ENCODE measurements at regions not wholly inside any gene's neighbourhood (a gene's known extent, or its start where the extent isn't known, plus 50 kb on each side); places are given as distances from the start of the nearest gene placed in this dataset.

- Mint-ChIP-seq H3K27ac (no peak overlapping the region), H3K4me1 (no peaks in the 10 kb centered on the region), H3K4me3 (no peak overlapping the region), H3K27me3 (no peaks in the 10 kb centered on the region), H3K9me3 (ENCODE audit: insufficient read depth) (no peaks in the 10 kb centered on the region)
- H4K20me1 ChIP-seq (ENCODE audit: control insufficient read depth, insufficient read depth, low read length, poor library complexity, severe bottlenecking): no peaks in the 10 kb centered on the region
- H3K9me3 ChIP-seq (ENCODE audit: control extremely low read depth in 1 of 3, control insufficient read depth in 2 of 3, insufficient read depth in 1 of 3, low read length in 2 of 3): no peaks in the 10 kb centered on the region
- DNase-seq (no peak), ATAC-seq (ENCODE audit: low read depth) (no peak)
- H3K4me2 ChIP-seq (replicated peaks; ENCODE audit: low read depth, low read length, poor library complexity, severe bottlenecking): no peak overlapping the region
- H3K4me1 ChIP-seq (ENCODE audit: control insufficient read depth in 2 of 2, insufficient read depth in 2 of 2, low read length in 2 of 2): no peaks in the 10 kb centered on the region
- TF ChIP-seq CTCF (IDR thresholded peaks at IDR 0.05) (no peak), EZH2 (IDR thresholded peaks at IDR 0.05; ENCODE audit: borderline replicate concordance, insufficient read depth, low read depth, low read length, poor library complexity, severe bottlenecking) (no peak)
- no peaks in the 10 kb centered on the region for H3K79me2 ChIP-seq (ENCODE audit: control insufficient read depth, insufficient read depth, low read length)
- ChIA-PET CTCF (no interaction called here), POLR2A (no interaction called here)
- intact Hi-C loops (cut with micrococcal nuclease): no loop called here
- H3K27ac ChIP-seq (ENCODE audit: low read length in 2 of 2): no peak overlapping the region
- no peaks in the 10 kb centered on the region for H3K27me3 ChIP-seq (replicated peaks in 1 of 4; ENCODE audit: control extremely low read depth in 1 of 4, control insufficient read depth in 3 of 4, insufficient read depth in 4 of 4, low read length in 3 of 4)
- no peak overlapping the region for H3K4me3 ChIP-seq (ENCODE audit: control extremely low read depth in 1 of 5, extremely low read depth in 1 of 5, insufficient read depth in 1 of 5, low read depth in 2 of 5, low read length in 4 of 5)
- WGBS (ENCODE audit: insufficient coverage): no CpG with 5 or more reads among the region's 1 CpG
- no peaks in the 10 kb centered on the region for H3K36me3 ChIP-seq (replicated peaks in 1 of 2; ENCODE audit: control extremely low read depth in 1 of 2, control insufficient read depth in 1 of 2, extremely low read depth in 1 of 2, insufficient read depth in 2 of 2, low read length in 1 of 2)
- no peak overlapping the region for H2AFZ ChIP-seq (ENCODE audit: insufficient read depth, low read depth, low read length, poor library complexity, severe bottlenecking)
- no peak overlapping the region for H3K9ac ChIP-seq (ENCODE audit: low read length)
Observed at GRCh38 chr2:156017341-156017885, 315.1 kb downstream of the NR4A2 start.

- 88% methylated on average over 1 of the region's 2 CpGs for WGBS (ENCODE audit: insufficient coverage)
- TF ChIP-seq CTCF (IDR thresholded peaks at IDR 0.05) (no peak), EZH2 (IDR thresholded peaks at IDR 0.05; ENCODE audit: borderline replicate concordance, insufficient read depth, low read depth, low read length, poor library complexity, severe bottlenecking) (no peak)
- Histone ChIP-seq H3K4me2 (replicated peaks; ENCODE audit: low read depth, low read length, poor library complexity, severe bottlenecking) (no peak overlapping the region), H3K79me2 (ENCODE audit: control insufficient read depth, insufficient read depth, low read length) (no peaks in the 10 kb centered on the region), H3K27ac (ENCODE audit: low read length in 2 of 2) (no peak overlapping the region), H2AFZ (ENCODE audit: insufficient read depth, low read depth, low read length, poor library complexity, severe bottlenecking) (no peak overlapping the region), H3K4me1 (ENCODE audit: control insufficient read depth in 2 of 2, insufficient read depth in 2 of 2, low read length in 2 of 2) (no peaks in the 10 kb centered on the region), H3K27me3 (replicated peaks in 1 of 4; ENCODE audit: control extremely low read depth in 1 of 4, control insufficient read depth in 3 of 4, insufficient read depth in 4 of 4, low read length in 3 of 4) (no peaks in the 10 kb centered on the region), H3K36me3 (replicated peaks in 1 of 2; ENCODE audit: control extremely low read depth in 1 of 2, control insufficient read depth in 1 of 2, extremely low read depth in 1 of 2, insufficient read depth in 2 of 2, low read length in 1 of 2) (no peaks in the 10 kb centered on the region), H3K9ac (ENCODE audit: low read length) (no peak overlapping the region), H3K4me3 (ENCODE audit: control extremely low read depth in 1 of 5, extremely low read depth in 1 of 5, insufficient read depth in 1 of 5, low read depth in 2 of 5, low read length in 4 of 5) (no peak overlapping the region), H4K20me1 (ENCODE audit: control insufficient read depth, insufficient read depth, low read length, poor library complexity, severe bottlenecking) (no peaks in the 10 kb centered on the region), H3K9me3 (ENCODE audit: control extremely low read depth in 1 of 3, control insufficient read depth in 2 of 3, insufficient read depth in 1 of 3, low read length in 2 of 3) (peaks cover 0 to 8% (median 0%) of the 10 kb centered on the region in 3 donors)
- ChIA-PET POLR2A (no interaction called here), CTCF (no interaction called here)
- DNase-seq (no peak), ATAC-seq (ENCODE audit: low read depth) (no peak)
- no peaks in the 10 kb centered on the region for H3K4me1 Mint-ChIP-seq
- H3K9me3 Mint-ChIP-seq (ENCODE audit: insufficient read depth): peaks cover 2% of the 10 kb centered on the region
- H3K27ac Mint-ChIP-seq: no peak overlapping the region
- intact Hi-C loops (cut with micrococcal nuclease): no loop called here
- no peak overlapping the region for H3K4me3 Mint-ChIP-seq
- no peaks in the 10 kb centered on the region for H3K27me3 Mint-ChIP-seq
Observed at GRCh38 chr2:156009293-156009692, 323.2 kb downstream of the NR4A2 start.

Data from B cell (primary cell).